GM23338 (cell line): ENCODE measurements at regions not wholly inside any gene's neighbourhood (a gene's known extent, or its start where the extent isn't known, plus 50 kb on each side); places are given as distances from the start of the nearest gene placed in this dataset.

Experiments
- ATAC-seq: fragments of 200-7000 bp; cut with Tn5 transposase; 3 replicates; pipeline ENCODE4 v1.9.1; 2020
- DNase-seq: peaks from one replicate; pipeline ENCODE4 v3.0.0-alpha.2; 2015; ENCODE audit warnings: low spot score
- H2AFZ ChIP-seq: fragments of 200-600 bp; sonication (generic); 2 replicates; pipeline ENCODE4 v1.8.0; 2016; ENCODE audit warnings: antibody characterized with exemption, mild to moderate bottlenecking, moderate library complexity
- H3F3A ChIP-seq: fragments of 200-600 bp; sonication (generic); replicated peaks from 2 replicates; pipeline ENCODE4 v1.8.0; 2017; ENCODE audit warnings: antibody characterized with exemption, mixed run types, low read depth
- H3K27ac ChIP-seq: fragments of 200-600 bp; sonication (generic); 2 replicates; pipeline ENCODE4 v1.6.1; 2016; ENCODE audit warnings: low read depth
- H3K27me3 ChIP-seq: fragments of 200-600 bp; sonication (generic); 2 replicates; pipeline ENCODE4 v1.8.0; 2016; ENCODE audit warnings: mild to moderate bottlenecking, mixed run types, moderate library complexity; ENCODE audit not compliant: insufficient read depth
- H3K36me3 ChIP-seq: fragments of 200-600 bp; sonication (generic); 2 replicates; pipeline ENCODE4 v1.8.0; 2016; ENCODE audit warnings: mild to moderate bottlenecking; ENCODE audit not compliant: insufficient read depth
- H3K4me1 ChIP-seq: fragments of 200-600 bp; sonication (generic); 2 replicates; pipeline ENCODE4 v1.8.0; 2016; ENCODE audit warnings: mild to moderate bottlenecking, moderate library complexity; ENCODE audit not compliant: insufficient read depth
- H3K4me2 ChIP-seq: fragments of 200-600 bp; sonication (generic); 2 replicates; pipeline ENCODE4 v1.7.1; 2017; ENCODE audit warnings: mixed run types
- H3K4me3 ChIP-seq: fragments of 200-600 bp; sonication (generic); 2 replicates; pipeline ENCODE4 v1.6.1; 2016; ENCODE audit warnings: mixed run types
- H3K79me2 ChIP-seq: fragments of 200-600 bp; sonication (generic); replicated peaks from 2 replicates; pipeline ENCODE4 v1.8.0; 2017; ENCODE audit warnings: mild to moderate bottlenecking; ENCODE audit not compliant: insufficient read depth
- H3K9me2 ChIP-seq: fragments of 200-600 bp; sonication (generic); 2 replicates; pipeline ENCODE4 v1.8.0; 2017; ENCODE audit not compliant: insufficient read depth
- H4K20me1 ChIP-seq: fragments of 200-600 bp; sonication (generic); replicated peaks from 2 replicates; pipeline ENCODE4 v1.8.0; 2017; ENCODE audit warnings: mild to moderate bottlenecking; ENCODE audit not compliant: insufficient read depth
- H3K27ac Mint-ChIP-seq: 2 replicates; pipeline ENCODE4 v1.8.0; 2020; ENCODE audit warnings: inconsistent platforms, mild to moderate bottlenecking, moderate library complexity, mixed read lengths
- H3K27me3 Mint-ChIP-seq: 3 replicates; pipeline ENCODE4 v1.8.0; 2022; ENCODE audit warnings: low read depth, mild to moderate bottlenecking, moderate library complexity, mixed read lengths, inconsistent platforms; ENCODE audit not compliant: insufficient read depth, poor library complexity
- H3K36me3 Mint-ChIP-seq: 3 replicates; pipeline ENCODE4 v1.8.0; 2021; ENCODE audit warnings: low read depth, mild to moderate bottlenecking, inconsistent platforms, moderate library complexity, mixed read lengths
- H3K4me1 Mint-ChIP-seq: 3 replicates; pipeline ENCODE4 v1.8.0; 2020; ENCODE audit warnings: mild to moderate bottlenecking, inconsistent platforms, mixed read lengths
- H3K4me3 Mint-ChIP-seq: 3 replicates; pipeline ENCODE4 v1.8.0; 2021; ENCODE audit warnings: moderate library complexity, mild to moderate bottlenecking, inconsistent platforms, mixed read lengths
- H3K9me3 Mint-ChIP-seq: 3 replicates; pipeline ENCODE4 v1.8.0; 2020; ENCODE audit warnings: moderate library complexity, mild to moderate bottlenecking, inconsistent platforms, mixed read lengths
- CTCF ChIP-seq, 2 experiments: fragments of 200-600 bp in 1 of 2; sonication (generic) in 1 of 2; conservative IDR thresholded peaks; 2 replicates each; pipeline versions ENCODE4 v1.5.1 to v1.6.1; 2016 to 2017; ENCODE audit warnings: antibody characterized with exemption in 2 of 2, low read depth in 2 of 2, mild to moderate bottlenecking in 2 of 2, moderate library complexity in 1 of 2
- ETS1 ChIP-seq: IDR thresholded peaks from 2 replicates; pipeline ENCODE4 v1.6.1; 2016; ENCODE audit warnings: antibody characterized with exemption
- EZH2phosphoT487 ChIP-seq: fragments of 200-600 bp; sonication (generic); IDR thresholded peaks from one replicate; pipeline ENCODE4 v1.8.1; 2018; ENCODE audit warnings: antibody characterized with exemption; ENCODE audit not compliant: unreplicated experiment
- JUNB ChIP-seq: IDR thresholded peaks from one replicate; pipeline ENCODE4 v1.6.1; 2016; ENCODE audit warnings: antibody characterized with exemption; ENCODE audit not compliant: unreplicated experiment
- NANOG ChIP-seq: IDR thresholded peaks from 2 replicates; pipeline ENCODE4 v1.6.1; 2016; ENCODE audit warnings: antibody characterized with exemption, borderline replicate concordance
- POLR2AphosphoS5 ChIP-seq: IDR thresholded peaks from 2 replicates; pipeline ENCODE4 v1.6.1; 2016; ENCODE audit warnings: antibody characterized with exemption, low read depth
- REST ChIP-seq: IDR thresholded peaks from one replicate; pipeline ENCODE4 v1.6.1; 2018; ENCODE audit warnings: antibody characterized with exemption; ENCODE audit not compliant: unreplicated experiment
- STAT1 ChIP-seq: IDR thresholded peaks from one replicate; pipeline ENCODE4 v1.6.1; 2016; ENCODE audit warnings: antibody characterized with exemption; ENCODE audit not compliant: unreplicated experiment
- ZNF331 ChIP-seq: fragments of 250-450 bp; sonication (Bioruptor Pico); IDR thresholded peaks from 2 replicates; pipeline ENCODE4 v1.5.0; 2020; ENCODE audit warnings: low read depth, mild to moderate bottlenecking, moderate library complexity

- no peak for TF ChIP-seq REST
- no peak for TF ChIP-seq CTCF (conservative IDR thresholded peaks at IDR 0.05; ENCODE audit: low read depth in 2 of 2)
- no peak for TF ChIP-seq ETS1
- TF ChIP-seq ZNF331 (CRISPR knock-in tag): no peak
These were observed 184.4 kb downstream of the VEGFC start (continued) for GRCh38 chr4:176608346-176608745.

GRCh38 chr4:176610594-176610993 is 182.1 kb downstream of the VEGFC start:
- no peaks in the 10 kb centered on the region for H3K27me3 ChIP-seq
- no peaks in the 10 kb centered on the region for H3K27me3 Mint-ChIP-seq

More at GRCh38 chr4:176610594-176610993, 182.1 kb downstream of the VEGFC start:
- no peak for DNase-seq
- peaks cover 9% of the 10 kb centered on the region; the same call in 1 of the 2 replicates for H3K4me1 ChIP-seq
- H2AFZ ChIP-seq: no peak overlapping the region
- peaks cover 3% of the 10 kb centered on the region; the same call in 1 of the 2 replicates for H3K9me2 ChIP-seq
- Mint-ChIP-seq H3K27ac (no peak overlapping the region), H3K9me3 (no peaks in the 10 kb centered on the region), H3K4me1 (peaks cover 10% of the 10 kb centered on the region), H3K36me3 (no peaks in the 10 kb centered on the region), H3K4me3 (no peak overlapping the region)
- no peak overlapping the region for H3K4me3 ChIP-seq
- no peaks in the 10 kb centered on the region for H3F3A ChIP-seq
- H3K79me2 ChIP-seq: no peaks in the 10 kb centered on the region
- no peak for TF ChIP-seq ZNF331 (CRISPR knock-in tag)
- no peak for TF ChIP-seq STAT1
- no peak for TF ChIP-seq EZH2phosphoT487
- TF ChIP-seq POLR2AphosphoS5: no peak
- no peak for TF ChIP-seq CTCF (conservative IDR thresholded peaks at IDR 0.05; ENCODE audit: low read depth in 2 of 2)
- TF ChIP-seq REST: no peak
- TF ChIP-seq NANOG: no peak
- no peak for TF ChIP-seq JUNB
- no peak for ATAC-seq
- H4K20me1 ChIP-seq: no peaks in the 10 kb centered on the region
- no peak overlapping the region for H3K4me2 ChIP-seq
- no peaks in the 10 kb centered on the region for H3K36me3 ChIP-seq
- no peak overlapping the region for H3K27ac ChIP-seq
